SK-N-SH treated with all-trans-retinoic acid at 6 μM for 48 hours (cell line): ENCODE measurements at regions not wholly inside any gene's neighbourhood (a gene's known extent, or its start where the extent isn't known, plus 50 kb on each side); places are given as distances from the start of the nearest gene placed in this dataset.

Experiments used
- ATAC-seq: fragments of 200-7000 bp; cut with Tn5 transposase; 3 replicates; pipeline ENCODE4 v1.9.1; 2020; ENCODE audit warnings: mild to moderate bottlenecking, moderate library complexity
- ARNTL ChIP-seq: fragments of 450-650 bp; formaldehyde crosslinking; IDR thresholded peaks from 2 replicates; pipeline ENCODE4 v1.5.0; 2020; ENCODE audit warnings: low read depth, mild to moderate bottlenecking, moderate library complexity, borderline replicate concordance
- BACH2 ChIP-seq: fragments of 250-450 bp; sonication (Bioruptor Pico); IDR thresholded peaks from 2 replicates; pipeline ENCODE4 v1.9.0; 2021; ENCODE audit warnings: mild to moderate bottlenecking, borderline replicate concordance
- CSDC2 ChIP-seq: fragments of 250-450 bp; sonication (Bioruptor Pico); IDR thresholded peaks from 2 replicates; pipeline ENCODE4 v1.5.0; 2020; ENCODE audit warnings: mild to moderate bottlenecking, moderate library complexity
- ESRRG ChIP-seq: fragments of 250-450 bp; sonication (Bioruptor Pico); IDR thresholded peaks from 2 replicates; pipeline ENCODE4 v1.6.1; 2021; ENCODE audit warnings: mild to moderate bottlenecking
- GLIS3 ChIP-seq: fragments of 250-450 bp; sonication (Bioruptor Pico); IDR thresholded peaks from 2 replicates; pipeline ENCODE4 v1.5.0; 2020; ENCODE audit warnings: mild to moderate bottlenecking, moderate library complexity
- ISL1 ChIP-seq: fragments of 250-450 bp; sonication (Bioruptor Pico); IDR thresholded peaks from 2 replicates; pipeline ENCODE4 v2.1.2; 2022; ENCODE audit warnings: mild to moderate bottlenecking, moderate library complexity
- OSR1 ChIP-seq: fragments of 250-450 bp; sonication (Bioruptor Pico); IDR thresholded peaks from 2 replicates; pipeline ENCODE4 v1.8.0; 2022; ENCODE audit warnings: moderate library complexity, mild to moderate bottlenecking, inconsistent platforms
- PPARA ChIP-seq: fragments of 250-450 bp; sonication (Bioruptor Pico); IDR thresholded peaks from 2 replicates; pipeline ENCODE4 v1.5.0; 2020; ENCODE audit warnings: mild to moderate bottlenecking, borderline replicate concordance
- RARB ChIP-seq: fragments of 250-450 bp; sonication (Bioruptor Pico); IDR thresholded peaks from 2 replicates; pipeline ENCODE4 v1.8.0; 2021; ENCODE audit warnings: mild to moderate bottlenecking, moderate library complexity
- SNAI2 ChIP-seq: fragments of 250-450 bp; sonication (Bioruptor Pico); IDR thresholded peaks from 2 replicates; pipeline ENCODE4 v1.5.0; 2020; ENCODE audit warnings: mild to moderate bottlenecking, moderate library complexity
- TCF4 ChIP-seq: fragments of 250-450 bp; sonication (Bioruptor Pico); IDR thresholded peaks from 2 replicates; pipeline ENCODE4 v1.8.0; 2021; ENCODE audit warnings: mild to moderate bottlenecking, moderate library complexity, borderline replicate concordance
- TOX ChIP-seq: fragments of 250-450 bp; sonication (Bioruptor Pico); IDR thresholded peaks from 2 replicates; pipeline ENCODE4 v1.8.0; 2021; ENCODE audit warnings: mild to moderate bottlenecking, moderate library complexity, borderline replicate concordance
- ZC3H10 ChIP-seq: fragments of 250-450 bp; sonication (Bioruptor Pico); IDR thresholded peaks from 2 replicates; pipeline ENCODE4 v1.5.1; 2021; ENCODE audit warnings: mild to moderate bottlenecking, moderate library complexity
- ZFP3 ChIP-seq: fragments of 250-450 bp; sonication (Bioruptor Pico); IDR thresholded peaks from 2 replicates; pipeline ENCODE4 v1.5.0; 2020; ENCODE audit warnings: mild to moderate bottlenecking, moderate library complexity
- ZFP30 ChIP-seq: fragments of 450-650 bp; formaldehyde crosslinking; IDR thresholded peaks from 2 replicates; pipeline ENCODE4 v1.5.0; 2022; ENCODE audit warnings: mild to moderate bottlenecking, moderate library complexity
- ZNF565 ChIP-seq: fragments of 450-650 bp; formaldehyde crosslinking; conservative IDR thresholded peaks from 2 replicates; pipeline ENCODE4 v1.5.0; 2020; ENCODE audit warnings: low read depth, mild to moderate bottlenecking, moderate library complexity
- ZNF70 ChIP-seq: fragments of 450-650 bp; formaldehyde crosslinking; IDR thresholded peaks from 2 replicates; pipeline ENCODE4 v1.5.0; 2020; ENCODE audit warnings: mild to moderate bottlenecking, moderate library complexity
- ZNF8 ChIP-seq: fragments of 450-650 bp; formaldehyde crosslinking; IDR thresholded peaks from 2 replicates; pipeline ENCODE4 v1.5.0; 2020; ENCODE audit warnings: mild to moderate bottlenecking, moderate library complexity
- TF ChIP-seq, protein P1 (sequence below): fragments of 250-450 bp; sonication (Bioruptor Pico); IDR thresholded peaks from 2 replicates; pipeline ENCODE4 v1.5.1; 2021; ENCODE audit warnings: mild to moderate bottlenecking, moderate library complexity
- TF ChIP-seq, protein P2 (sequence below): fragments of 250-450 bp; sonication (Bioruptor Pico); IDR thresholded peaks from 2 replicates; pipeline ENCODE4 v1.8.0; 2021; ENCODE audit warnings: low read depth, mild to moderate bottlenecking, moderate library complexity, borderline replicate concordance
- TF ChIP-seq, protein P3 (sequence below): fragments of 250-450 bp; sonication (Bioruptor Pico); IDR thresholded peaks from 2 replicates; pipeline ENCODE4 v1.8.0; 2020; ENCODE audit warnings: mild to moderate bottlenecking, moderate library complexity, borderline replicate concordance
- TF ChIP-seq, protein P4 (sequence below): fragments of 250-450 bp; sonication (Bioruptor Pico); IDR thresholded peaks from 2 replicates; pipeline ENCODE4 v1.5.1; 2020; ENCODE audit warnings: low read depth, mild to moderate bottlenecking, moderate library complexity
- TF ChIP-seq, protein P5 (sequence below): fragments of 250-450 bp; sonication (Bioruptor Pico); IDR thresholded peaks from 2 replicates; pipeline ENCODE4 v1.5.0; 2020; ENCODE audit warnings: mild to moderate bottlenecking, moderate library complexity

DNA sequence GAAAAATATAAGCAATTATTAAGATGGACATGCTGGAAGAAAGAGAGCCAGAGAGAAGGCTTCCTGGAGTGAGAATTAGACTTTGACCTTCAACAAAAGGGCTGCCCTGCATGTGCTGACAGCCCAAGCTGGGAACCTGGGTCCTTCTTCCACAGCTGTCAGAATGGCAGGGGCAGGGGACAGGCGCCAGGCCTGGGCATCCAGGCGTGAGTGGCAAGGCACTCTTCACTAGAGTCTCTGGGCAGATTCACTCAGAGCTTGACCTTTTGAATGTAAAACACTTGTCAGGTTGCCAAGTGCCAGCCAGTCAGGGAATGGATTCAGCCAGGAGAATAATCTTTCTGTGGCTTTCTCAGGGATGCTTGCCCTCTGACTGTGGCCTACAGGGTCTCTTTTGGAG lies 119.1 kb upstream of the CLINT1 start:
- ATAC-seq, result no peak
- TF ChIP-seq ZC3H10 (CRISPR knock-in tag), result no peak
- no peak for TF ChIP-seq ZNF8 (CRISPR knock-in tag)
- no peak for TF ChIP-seq ARNTL
- no peak for TF ChIP-seq RARB (CRISPR knock-in tag)
- no peak for TF ChIP-seq TOX (CRISPR knock-in tag)
- TF ChIP-seq ZFP30 (CRISPR knock-in tag), result no peak
- TF ChIP-seq ISL1 (CRISPR knock-in tag), result no peak
- TF ChIP-seq, protein P1, sequence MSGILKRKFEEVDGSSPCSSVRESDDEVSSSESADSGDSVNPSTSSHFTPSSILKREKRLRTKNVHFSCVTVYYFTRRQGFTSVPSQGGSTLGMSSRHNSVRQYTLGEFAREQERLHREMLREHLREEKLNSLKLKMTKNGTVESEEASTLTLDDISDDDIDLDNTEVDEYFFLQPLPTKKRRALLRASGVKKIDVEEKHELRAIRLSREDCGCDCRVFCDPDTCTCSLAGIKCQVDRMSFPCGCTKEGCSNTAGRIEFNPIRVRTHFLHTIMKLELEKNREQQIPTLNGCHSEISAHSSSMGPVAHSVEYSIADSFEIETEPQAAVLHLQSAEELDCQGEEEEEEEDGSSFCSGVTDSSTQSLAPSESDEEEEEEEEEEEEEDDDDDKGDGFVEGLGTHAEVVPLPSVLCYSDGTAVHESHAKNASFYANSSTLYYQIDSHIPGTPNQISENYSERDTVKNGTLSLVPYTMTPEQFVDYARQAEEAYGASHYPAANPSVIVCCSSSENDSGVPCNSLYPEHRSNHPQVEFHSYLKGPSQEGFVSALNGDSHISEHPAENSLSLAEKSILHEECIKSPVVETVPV (CRISPR knock-in tag), result no peak
- TF ChIP-seq, protein P2, sequence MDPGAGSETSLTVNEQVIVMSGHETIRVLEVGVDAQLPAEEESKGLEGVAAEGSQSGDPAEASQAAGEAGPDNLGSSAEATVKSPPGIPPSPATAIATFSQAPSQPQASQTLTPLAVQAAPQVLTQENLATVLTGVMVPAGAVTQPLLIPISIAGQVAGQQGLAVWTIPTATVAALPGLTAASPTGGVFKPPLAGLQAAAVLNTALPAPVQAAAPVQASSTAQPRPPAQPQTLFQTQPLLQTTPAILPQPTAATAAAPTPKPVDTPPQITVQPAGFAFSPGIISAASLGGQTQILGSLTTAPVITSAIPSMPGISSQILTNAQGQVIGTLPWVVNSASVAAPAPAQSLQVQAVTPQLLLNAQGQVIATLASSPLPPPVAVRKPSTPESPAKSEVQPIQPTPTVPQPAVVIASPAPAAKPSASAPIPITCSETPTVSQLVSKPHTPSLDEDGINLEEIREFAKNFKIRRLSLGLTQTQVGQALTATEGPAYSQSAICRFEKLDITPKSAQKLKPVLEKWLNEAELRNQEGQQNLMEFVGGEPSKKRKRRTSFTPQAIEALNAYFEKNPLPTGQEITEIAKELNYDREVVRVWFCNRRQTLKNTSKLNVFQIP, result no peak
- TF ChIP-seq TCF4 (CRISPR knock-in tag), result no peak
- no peak for TF ChIP-seq ZFP3 (CRISPR knock-in tag)
- no peak for TF ChIP-seq ZNF565 (CRISPR knock-in tag)
- TF ChIP-seq BACH2, result no peak
- TF ChIP-seq PPARA, result no peak
- TF ChIP-seq, protein P3, sequence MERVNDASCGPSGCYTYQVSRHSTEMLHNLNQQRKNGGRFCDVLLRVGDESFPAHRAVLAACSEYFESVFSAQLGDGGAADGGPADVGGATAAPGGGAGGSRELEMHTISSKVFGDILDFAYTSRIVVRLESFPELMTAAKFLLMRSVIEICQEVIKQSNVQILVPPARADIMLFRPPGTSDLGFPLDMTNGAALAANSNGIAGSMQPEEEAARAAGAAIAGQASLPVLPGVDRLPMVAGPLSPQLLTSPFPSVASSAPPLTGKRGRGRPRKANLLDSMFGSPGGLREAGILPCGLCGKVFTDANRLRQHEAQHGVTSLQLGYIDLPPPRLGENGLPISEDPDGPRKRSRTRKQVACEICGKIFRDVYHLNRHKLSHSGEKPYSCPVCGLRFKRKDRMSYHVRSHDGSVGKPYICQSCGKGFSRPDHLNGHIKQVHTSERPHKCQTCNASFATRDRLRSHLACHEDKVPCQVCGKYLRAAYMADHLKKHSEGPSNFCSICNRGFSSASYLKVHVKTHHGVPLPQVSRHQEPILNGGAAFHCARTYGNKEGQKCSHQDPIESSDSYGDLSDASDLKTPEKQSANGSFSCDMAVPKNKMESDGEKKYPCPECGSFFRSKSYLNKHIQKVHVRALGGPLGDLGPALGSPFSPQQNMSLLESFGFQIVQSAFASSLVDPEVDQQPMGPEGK, result no peak
- TF ChIP-seq, protein P4, sequence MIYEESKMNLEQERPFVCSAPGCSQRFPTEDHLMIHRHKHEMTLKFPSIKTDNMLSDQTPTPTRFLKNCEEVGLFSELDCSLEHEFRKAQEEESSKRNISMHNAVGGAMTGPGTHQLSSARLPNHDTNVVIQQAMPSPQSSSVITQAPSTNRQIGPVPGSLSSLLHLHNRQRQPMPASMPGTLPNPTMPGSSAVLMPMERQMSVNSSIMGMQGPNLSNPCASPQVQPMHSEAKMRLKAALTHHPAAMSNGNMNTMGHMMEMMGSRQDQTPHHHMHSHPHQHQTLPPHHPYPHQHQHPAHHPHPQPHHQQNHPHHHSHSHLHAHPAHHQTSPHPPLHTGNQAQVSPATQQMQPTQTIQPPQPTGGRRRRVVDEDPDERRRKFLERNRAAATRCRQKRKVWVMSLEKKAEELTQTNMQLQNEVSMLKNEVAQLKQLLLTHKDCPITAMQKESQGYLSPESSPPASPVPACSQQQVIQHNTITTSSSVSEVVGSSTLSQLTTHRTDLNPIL (CRISPR knock-in tag), result no peak
- TF ChIP-seq CSDC2 (CRISPR knock-in tag), result no peak
- no peak for TF ChIP-seq ESRRG
- TF ChIP-seq, all 23 proteins: peak for 0

DNA sequence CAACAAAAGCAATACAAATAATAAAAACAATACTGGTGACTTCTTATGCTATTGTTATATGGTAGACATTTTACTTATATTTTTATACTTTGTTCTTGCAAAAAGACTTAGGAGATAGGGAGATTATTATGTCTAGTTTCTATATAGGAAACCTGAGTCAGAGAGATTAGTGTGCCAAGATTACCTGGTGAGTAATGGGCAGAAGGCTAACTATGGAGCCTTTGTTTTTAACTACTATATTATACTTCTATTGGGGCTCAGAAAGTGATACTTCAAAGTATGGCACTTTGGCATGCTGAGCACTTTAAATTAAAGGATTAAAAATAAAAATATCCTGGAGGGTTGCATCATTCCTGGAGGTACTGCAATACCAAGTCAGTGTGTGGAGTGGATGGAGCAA lies 117.5 kb upstream of the CLINT1 start:
- no peak for TF ChIP-seq ZNF8 (CRISPR knock-in tag)
- TF ChIP-seq SNAI2 (CRISPR knock-in tag), result no peak
- TF ChIP-seq, protein P3, result no peak
- TF ChIP-seq ZFP30 (CRISPR knock-in tag), result no peak
- TF ChIP-seq OSR1, result no peak
- TF ChIP-seq ISL1 (CRISPR knock-in tag), result no peak
- no peak for TF ChIP-seq ZNF70
- no peak for TF ChIP-seq ZNF565 (CRISPR knock-in tag)
- no peak for TF ChIP-seq TCF4 (CRISPR knock-in tag)
- TF ChIP-seq, protein P5, sequence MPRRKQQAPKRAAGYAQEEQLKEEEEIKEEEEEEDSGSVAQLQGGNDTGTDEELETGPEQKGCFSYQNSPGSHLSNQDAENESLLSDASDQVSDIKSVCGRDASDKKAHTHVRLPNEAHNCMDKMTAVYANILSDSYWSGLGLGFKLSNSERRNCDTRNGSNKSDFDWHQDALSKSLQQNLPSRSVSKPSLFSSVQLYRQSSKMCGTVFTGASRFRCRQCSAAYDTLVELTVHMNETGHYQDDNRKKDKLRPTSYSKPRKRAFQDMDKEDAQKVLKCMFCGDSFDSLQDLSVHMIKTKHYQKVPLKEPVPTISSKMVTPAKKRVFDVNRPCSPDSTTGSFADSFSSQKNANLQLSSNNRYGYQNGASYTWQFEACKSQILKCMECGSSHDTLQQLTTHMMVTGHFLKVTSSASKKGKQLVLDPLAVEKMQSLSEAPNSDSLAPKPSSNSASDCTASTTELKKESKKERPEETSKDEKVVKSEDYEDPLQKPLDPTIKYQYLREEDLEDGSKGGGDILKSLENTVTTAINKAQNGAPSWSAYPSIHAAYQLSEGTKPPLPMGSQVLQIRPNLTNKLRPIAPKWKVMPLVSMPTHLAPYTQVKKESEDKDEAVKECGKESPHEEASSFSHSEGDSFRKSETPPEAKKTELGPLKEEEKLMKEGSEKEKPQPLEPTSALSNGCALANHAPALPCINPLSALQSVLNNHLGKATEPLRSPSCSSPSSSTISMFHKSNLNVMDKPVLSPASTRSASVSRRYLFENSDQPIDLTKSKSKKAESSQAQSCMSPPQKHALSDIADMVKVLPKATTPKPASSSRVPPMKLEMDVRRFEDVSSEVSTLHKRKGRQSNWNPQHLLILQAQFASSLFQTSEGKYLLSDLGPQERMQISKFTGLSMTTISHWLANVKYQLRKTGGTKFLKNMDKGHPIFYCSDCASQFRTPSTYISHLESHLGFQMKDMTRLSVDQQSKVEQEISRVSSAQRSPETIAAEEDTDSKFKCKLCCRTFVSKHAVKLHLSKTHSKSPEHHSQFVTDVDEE (CRISPR knock-in tag), result no peak
- TF ChIP-seq BACH2, result no peak
- TF ChIP-seq ESRRG, result no peak
- TF ChIP-seq, protein P4 (CRISPR knock-in tag), result no peak
- TF ChIP-seq, protein P1 (CRISPR knock-in tag), result no peak
- no peak for TF ChIP-seq PPARA
- TF ChIP-seq ZC3H10 (CRISPR knock-in tag), result no peak
- TF ChIP-seq, protein P2, result no peak
- TF ChIP-seq GLIS3 (CRISPR knock-in tag), result no peak
- no peak for TF ChIP-seq ZFP3 (CRISPR knock-in tag)
- no peak for TF ChIP-seq ARNTL
- TF ChIP-seq, all 23 proteins: peak for 0
- no peak for ATAC-seq
